SKM-1 (cell line): ENCODE measurements at regions not wholly inside any gene's neighbourhood (a gene's known extent, or its start where the extent isn't known, plus 50 kb on each side); places are given as distances from the start of the nearest gene placed in this dataset.

Experiments used
- DNase-seq: peaks from one replicate; lab custom pipeline; 2025; ENCODE audit not compliant: unreplicated experiment; lab: John Stamatoyannopoulos, UW

GRCh38 chr13:34001389-34001788, 183.4 kb downstream of the RFC3 start:
- DNase-seq = no peak

DNA sequence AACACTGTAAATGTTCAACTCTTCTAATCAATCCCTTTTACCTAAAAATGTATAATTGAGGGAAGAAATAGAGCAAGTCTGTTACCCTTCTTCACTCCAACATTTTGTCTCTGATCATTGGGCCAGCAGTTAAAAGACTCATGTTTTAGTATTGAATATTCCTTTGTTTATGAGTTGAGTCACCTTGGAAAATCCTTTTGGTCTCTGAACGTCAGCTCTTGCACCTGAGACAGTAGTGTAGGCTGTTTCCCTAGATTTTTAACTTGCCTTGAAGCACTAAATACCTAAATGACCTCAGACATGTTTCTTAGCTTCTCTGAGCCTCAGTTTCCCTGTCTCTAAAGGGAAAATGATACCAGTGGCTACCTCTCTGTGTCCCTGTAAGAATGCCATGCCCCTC, 184.2 kb downstream of the RFC3 start:
- no peak for DNase-seq

DNA sequence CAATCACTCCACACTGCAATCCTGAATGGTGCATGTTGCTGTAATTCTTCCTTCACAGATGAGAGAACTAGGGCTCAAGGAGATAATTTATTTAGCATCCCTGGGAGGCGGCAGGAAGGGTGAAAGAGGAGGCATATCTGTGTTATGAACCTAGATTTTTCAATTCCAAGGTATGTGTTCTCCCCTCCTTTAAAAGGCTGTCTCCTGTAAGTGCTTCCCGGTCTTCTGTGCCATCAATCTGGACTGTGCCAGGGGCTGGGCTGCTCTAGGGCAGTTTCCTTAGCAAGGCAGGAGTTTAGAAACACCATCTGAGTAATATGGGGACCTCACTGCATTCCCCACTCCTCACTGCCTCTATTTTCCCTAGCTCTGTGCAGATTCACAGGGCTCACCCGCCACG, 185.0 kb downstream of the RFC3 start:
- DNase-seq = no peak

DNA sequence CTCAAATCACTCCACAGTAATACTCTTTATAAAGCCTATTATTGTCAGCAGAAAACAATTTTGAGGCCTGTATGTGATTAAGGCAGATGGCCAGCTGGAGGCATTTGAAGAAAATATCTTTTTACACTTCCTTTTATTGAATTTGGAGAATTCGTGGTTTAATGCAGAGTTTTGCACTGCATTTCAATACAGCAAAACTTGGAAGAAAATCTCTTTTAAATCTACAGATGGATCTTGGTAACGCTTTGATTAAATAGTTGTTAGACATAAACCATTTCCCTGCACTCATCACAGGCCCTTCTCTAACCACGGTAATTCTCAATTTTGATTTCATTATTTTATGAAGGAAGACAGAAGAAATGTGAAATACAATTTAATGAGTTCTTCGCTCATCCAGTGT, 185.7 kb downstream of the RFC3 start:
- DNase-seq = no peak

- no peak for DNase-seq
Observed at GRCh38 chr13:34004676-34005075, 186.7 kb downstream of the RFC3 start.

DNA sequence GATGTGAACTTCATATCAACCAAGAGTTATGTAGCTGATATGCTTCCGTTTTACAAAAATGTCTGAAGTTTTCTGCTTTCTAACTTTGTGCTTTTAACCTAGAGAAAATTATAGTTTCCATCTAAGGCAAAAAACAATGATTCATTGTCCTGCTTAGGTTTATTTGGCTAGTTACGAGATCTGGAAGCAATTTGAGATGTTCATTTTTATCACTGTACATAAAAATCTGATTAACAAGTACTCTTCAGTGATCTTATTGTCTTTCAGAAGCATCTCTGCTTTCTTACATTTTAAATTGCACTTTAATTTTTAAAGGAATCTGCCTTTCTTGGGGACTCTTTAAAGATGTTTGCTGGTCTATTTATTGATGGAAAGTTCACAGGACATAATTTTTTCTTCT, 188.1 kb downstream of the RFC3 start:
- no peak for DNase-seq

GRCh38 chr13:34011552-34012085, 193.7 kb downstream of the RFC3 start:
- no peak for DNase-seq

DNA sequence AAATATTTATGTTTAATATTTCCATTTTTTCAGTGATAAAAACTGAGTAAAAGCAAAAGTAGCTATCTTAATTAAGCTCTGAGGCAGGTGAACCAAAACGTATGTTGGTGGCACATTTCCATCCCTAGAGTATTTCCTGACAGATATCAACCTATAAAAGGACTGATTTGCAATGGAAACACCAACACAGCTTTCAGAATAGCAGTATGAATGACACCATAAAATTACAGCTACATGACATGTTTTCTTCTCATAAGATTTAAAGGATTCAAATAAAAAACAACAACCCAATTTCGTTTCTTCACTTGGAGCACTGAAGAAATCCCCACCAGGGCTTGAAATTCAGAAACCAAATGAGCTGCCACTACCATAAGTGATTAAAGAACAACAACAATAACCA, 194.4 kb downstream of the RFC3 start:
- DNase-seq = no peak

GRCh38 chr13:34013061-34013460, 195.1 kb downstream of the RFC3 start:
- no peak for DNase-seq

- no peak for DNase-seq
Observed at GRCh38 chr13:34017231-34017630, 199.3 kb downstream of the RFC3 start.

DNA sequence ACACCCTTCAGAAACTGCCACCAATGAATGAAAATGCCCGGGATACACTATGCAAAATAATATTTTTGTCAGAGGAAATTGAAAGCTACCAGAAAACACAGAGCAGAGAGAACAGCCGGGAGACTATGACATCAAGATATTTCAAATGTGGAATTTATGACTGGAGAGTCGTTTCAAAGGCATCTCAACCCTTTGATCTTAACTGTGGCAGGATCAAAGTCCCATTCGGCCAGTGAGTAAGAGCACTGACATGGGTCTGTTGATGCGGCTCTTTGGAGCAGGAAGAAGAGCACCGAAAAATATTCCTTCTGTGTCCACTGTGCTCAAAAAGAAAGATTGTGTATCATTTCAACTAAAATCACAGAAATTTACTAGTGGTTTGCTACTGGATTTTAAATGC, 201.9 kb downstream of the RFC3 start:
- DNase-seq = no peak

- DNase-seq = no peak
Observed at GRCh38 chr13:34020388-34020787, 202.4 kb downstream of the RFC3 start.

DNA sequence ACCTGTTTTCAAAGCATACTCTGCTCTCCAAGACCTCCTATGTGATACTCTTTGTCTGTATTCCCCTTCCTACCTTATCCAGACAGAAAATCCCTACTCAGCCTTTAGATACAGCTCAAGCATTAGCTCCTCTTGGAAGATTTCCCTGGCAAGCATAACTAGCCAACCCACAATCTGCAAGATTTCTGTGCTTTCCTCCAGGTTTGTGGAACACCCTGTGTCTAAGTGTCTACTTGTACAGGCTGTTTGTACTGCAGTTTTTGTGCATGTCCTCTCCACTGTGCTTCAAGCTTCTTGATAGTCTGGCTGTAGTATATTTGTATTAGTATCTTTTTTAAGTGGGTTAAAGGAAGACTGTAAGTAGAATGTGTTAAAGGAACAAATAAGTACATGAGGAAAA, 203.7 kb downstream of the RFC3 start:
- no peak for DNase-seq

GRCh38 chr13:34025746-34026145, 207.8 kb downstream of the RFC3 start:
- DNase-seq = no peak

GRCh38 chr13:34026308-34026707, 208.4 kb downstream of the RFC3 start:
- DNase-seq = no peak

DNA sequence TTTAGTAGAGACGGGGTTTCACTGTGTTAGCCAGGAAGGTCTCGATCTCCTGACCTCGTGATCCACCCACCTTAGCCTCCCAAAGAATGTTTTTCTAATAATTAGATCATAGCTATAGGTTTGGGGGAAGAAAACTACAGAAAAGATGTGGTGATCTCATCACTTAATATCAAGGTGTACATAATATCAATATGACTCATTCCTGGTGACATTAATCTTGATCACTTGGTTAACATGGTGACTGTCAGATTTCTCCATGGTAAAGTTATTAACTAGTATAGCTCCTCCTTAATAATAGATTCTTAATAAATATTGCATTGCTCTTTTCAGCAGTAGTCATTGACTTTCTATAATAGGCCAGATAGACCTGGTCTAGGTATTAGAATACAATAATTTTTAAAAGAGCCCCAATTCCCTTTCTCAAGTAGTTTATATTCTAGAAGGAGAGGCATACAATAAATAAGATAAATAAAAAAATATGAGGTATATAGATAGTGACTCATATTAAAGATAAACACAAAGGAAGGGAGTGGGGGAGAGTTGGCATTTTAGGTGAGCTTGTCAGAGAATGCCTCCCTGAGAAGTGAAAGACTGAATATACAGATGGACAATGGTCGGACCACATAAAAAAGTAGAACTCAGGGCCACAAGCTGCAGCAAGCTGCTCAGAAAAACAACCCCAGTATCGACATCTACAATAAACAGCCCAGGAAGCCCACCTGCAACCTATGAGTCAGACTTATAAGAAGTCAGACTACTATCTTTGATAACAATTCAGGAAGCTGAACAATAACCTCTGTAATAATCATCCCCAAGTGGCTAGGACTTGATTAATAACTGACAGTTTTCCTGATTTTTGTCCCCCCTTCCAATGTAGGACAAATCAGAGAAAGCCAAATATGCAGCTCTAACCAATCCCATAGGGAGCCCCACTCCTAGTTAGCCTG, 210.8 kb downstream of the RFC3 start:
- DNase-seq = no peak

- no peak for DNase-seq
Observed at GRCh38 chr13:34030782-34031181, 212.8 kb downstream of the RFC3 start.

- no peak for DNase-seq
Observed at GRCh38 chr13:34031610-34032009, 213.7 kb downstream of the RFC3 start.

DNA sequence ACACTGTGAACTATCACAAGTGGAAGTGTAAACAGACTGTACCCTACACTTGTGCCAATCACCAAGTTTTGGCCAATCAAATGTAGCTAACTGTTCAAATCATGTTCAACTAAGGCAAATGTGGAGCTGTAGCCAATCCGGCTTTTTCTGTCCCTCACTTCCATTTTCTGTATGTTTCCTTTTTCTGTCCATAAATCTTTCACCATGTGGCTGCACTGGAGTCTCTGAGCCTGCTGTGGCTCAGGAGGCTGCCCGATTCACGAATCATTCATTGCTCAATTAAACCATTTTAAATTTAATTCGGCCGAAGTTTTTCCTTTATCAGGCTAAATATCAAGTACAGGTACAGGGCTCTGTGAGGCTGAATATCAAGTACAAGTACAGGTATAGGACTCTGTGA, 216.5 kb downstream of the RFC3 start:
- DNase-seq = no peak

GRCh38 chr13:34035178-34035577, 217.2 kb downstream of the RFC3 start:
- DNase-seq = no peak

DNA sequence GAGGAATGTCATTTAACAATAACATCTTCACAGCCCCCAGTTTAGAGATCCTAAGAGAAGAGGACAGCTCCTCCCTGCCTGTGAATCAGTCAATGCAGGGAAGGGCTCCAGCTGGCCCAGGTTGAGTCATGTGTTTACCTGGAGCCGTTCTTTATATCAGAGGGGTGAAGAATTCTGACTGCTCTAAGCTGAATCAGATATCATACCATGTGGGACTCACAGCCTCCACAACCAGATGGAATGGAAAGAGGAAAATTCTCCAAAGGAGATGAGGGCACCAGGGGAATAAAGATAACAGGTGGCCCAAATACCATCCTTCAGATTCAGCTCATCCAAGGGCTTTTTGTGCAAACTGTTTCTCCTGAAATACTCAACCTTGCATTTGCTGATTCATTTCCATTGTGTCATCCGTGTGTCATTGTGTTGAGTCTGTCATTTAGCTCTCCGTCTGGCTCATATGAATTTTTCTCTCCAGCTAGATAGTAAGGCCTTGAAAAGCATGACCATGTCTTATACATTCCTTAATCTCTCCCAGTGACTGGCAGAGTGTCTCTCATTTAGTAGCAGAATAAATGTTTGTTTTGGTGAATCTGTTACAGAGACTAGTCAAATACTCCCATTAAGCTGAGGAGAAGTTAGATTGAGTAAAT, 217.9 kb downstream of the RFC3 start:
- DNase-seq = no peak
